ENCODE measurements at regions not wholly inside any gene's neighbourhood (a gene's known extent, or its start where the extent isn't known, plus 50 kb on each side); places are given as distances from the start of the nearest gene placed in this dataset.
"Not testable (repeated sequence)": the region's sequence is repeated elsewhere in the genome, so short reads cannot be mapped to it uniquely, and the experiment has no call there.

DNA sequence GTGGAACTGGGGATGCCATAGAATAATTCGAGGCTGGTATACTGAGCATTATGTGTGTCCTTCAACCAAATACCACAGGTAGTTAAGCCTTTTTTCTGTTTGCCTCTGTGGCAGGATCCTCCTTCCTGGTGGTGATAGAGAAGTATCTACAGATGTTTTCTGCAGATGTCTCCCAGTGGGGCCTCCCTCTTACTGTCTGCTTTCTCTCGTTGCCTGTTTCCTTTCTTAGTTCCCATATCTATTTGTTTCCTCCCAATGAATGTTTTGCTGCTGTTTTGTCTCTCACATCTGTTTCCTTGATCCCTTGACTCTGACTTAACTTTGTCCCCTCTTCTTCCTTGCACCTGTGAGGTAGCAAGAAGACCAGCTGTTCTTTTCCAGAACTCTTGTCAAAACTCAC lies 130.9 kb upstream of the NUDT12 start:
- Histone ChIP-seq H3K4me2 (ENCODE audit: low read length) (no peak overlapping the region), H2AFZ (ENCODE audit: low read depth, low read length) (no peak overlapping the region), H3K27ac (ENCODE audit: low read length) (no peak overlapping the region), H3K4me3 (ENCODE audit: low read length) (no peak overlapping the region), H3K79me2 (ENCODE audit: low read length) (no peaks in the 10 kb centered on the region), H3K4me1 (ENCODE audit: low read length) (no peaks in the 10 kb centered on the region), H3K9me3 (ENCODE audit: insufficient read depth, low read length) (no peaks in the 10 kb centered on the region), H3K27me3 (ENCODE audit: low read depth, low read length) (no peaks in the 10 kb centered on the region), H4K20me1 (ENCODE audit: insufficient read depth, low read length) (no peaks in the 10 kb centered on the region), H3K9ac (ENCODE audit: low read length) (no peak overlapping the region), H3K36me3 (replicated peaks; ENCODE audit: low read depth, low read length) (no peaks in the 10 kb centered on the region)
- TF ChIP-seq, protein P1, sequence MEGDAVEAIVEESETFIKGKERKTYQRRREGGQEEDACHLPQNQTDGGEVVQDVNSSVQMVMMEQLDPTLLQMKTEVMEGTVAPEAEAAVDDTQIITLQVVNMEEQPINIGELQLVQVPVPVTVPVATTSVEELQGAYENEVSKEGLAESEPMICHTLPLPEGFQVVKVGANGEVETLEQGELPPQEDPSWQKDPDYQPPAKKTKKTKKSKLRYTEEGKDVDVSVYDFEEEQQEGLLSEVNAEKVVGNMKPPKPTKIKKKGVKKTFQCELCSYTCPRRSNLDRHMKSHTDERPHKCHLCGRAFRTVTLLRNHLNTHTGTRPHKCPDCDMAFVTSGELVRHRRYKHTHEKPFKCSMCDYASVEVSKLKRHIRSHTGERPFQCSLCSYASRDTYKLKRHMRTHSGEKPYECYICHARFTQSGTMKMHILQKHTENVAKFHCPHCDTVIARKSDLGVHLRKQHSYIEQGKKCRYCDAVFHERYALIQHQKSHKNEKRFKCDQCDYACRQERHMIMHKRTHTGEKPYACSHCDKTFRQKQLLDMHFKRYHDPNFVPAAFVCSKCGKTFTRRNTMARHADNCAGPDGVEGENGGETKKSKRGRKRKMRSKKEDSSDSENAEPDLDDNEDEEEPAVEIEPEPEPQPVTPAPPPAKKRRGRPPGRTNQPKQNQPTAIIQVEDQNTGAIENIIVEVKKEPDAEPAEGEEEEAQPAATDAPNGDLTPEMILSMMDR (IDR thresholded peaks at IDR 0.05; ENCODE audit: low read depth, low read length) = no peak
- TF ChIP-seq EZH2phosphoT487 (IDR thresholded peaks at IDR 0.05; ENCODE audit: low read depth) = no peak

DNA sequence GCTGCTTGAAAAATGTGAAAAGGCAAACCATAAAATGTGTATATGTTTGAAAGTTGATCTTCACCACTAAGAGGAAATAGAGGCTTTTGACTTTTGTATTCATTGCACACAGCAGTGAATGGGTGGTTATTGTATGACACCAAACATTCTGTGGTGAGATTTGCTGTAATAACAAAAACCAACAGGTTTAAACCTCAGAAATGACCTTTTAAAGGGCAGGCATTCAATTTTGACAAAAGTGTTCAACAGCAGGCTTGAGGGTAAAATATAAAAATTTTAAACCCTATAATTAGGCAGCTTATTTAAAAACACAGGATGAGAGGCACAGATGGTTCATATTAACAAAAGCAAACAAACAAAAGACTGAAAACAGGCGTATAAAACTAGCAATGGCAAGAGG lies 128.1 kb upstream of the NUDT12 start:
- Histone ChIP-seq H3K4me3 (ENCODE audit: low read length) (no peak overlapping the region), H3K4me2 (ENCODE audit: low read length) (no peak overlapping the region), H3K27ac (ENCODE audit: low read length) (no peak overlapping the region), H3K36me3 (replicated peaks; ENCODE audit: low read depth, low read length) (no peaks in the 10 kb centered on the region), H3K4me1 (ENCODE audit: low read length) (no peaks in the 10 kb centered on the region), H3K9me3 (ENCODE audit: insufficient read depth, low read length) (no peaks in the 10 kb centered on the region), H3K79me2 (ENCODE audit: low read length) (no peaks in the 10 kb centered on the region), H2AFZ (ENCODE audit: low read depth, low read length) (no peak overlapping the region), H4K20me1 (ENCODE audit: insufficient read depth, low read length) (no peaks in the 10 kb centered on the region), H3K27me3 (ENCODE audit: low read depth, low read length) (no peaks in the 10 kb centered on the region), H3K9ac (ENCODE audit: low read length) (no peak overlapping the region)
- TF ChIP-seq, protein P1 (IDR thresholded peaks at IDR 0.05; ENCODE audit: low read depth, low read length) = no peak
- TF ChIP-seq EZH2phosphoT487 (IDR thresholded peaks at IDR 0.05; ENCODE audit: low read depth) = no peak

DNA sequence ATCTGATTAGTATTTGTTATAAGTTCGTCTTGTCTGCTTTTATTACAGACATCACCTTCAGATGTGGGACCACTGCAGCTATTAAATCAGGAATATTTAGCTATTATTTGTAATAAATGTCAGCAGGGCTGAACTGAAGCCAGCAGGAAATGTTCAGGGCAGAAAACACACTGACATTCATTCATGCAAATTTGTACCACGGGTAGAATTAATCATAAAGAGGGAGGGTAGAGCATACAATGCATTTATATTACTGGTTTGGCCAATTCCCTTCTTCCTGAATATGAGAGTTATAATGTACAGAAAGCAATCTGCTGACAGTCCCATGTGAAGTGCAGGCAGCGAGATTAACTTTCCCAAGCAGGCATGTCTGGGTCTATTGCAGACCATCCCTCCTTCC lies 117.3 kb upstream of the NUDT12 start:
- Histone ChIP-seq H3K79me2 (ENCODE audit: low read length) (no peaks in the 10 kb centered on the region), H3K27me3 (ENCODE audit: low read depth, low read length) (no peaks in the 10 kb centered on the region), H3K4me1 (ENCODE audit: low read length) (no peaks in the 10 kb centered on the region), H4K20me1 (ENCODE audit: insufficient read depth, low read length) (no peaks in the 10 kb centered on the region), H3K4me3 (ENCODE audit: low read length) (no peak overlapping the region), H3K27ac (ENCODE audit: low read length) (no peak overlapping the region), H3K9ac (ENCODE audit: low read length) (no peak overlapping the region), H3K36me3 (replicated peaks; ENCODE audit: low read depth, low read length) (no peaks in the 10 kb centered on the region), H3K4me2 (ENCODE audit: low read length) (no peak overlapping the region), H3K9me3 (ENCODE audit: insufficient read depth, low read length) (no peaks in the 10 kb centered on the region), H2AFZ (ENCODE audit: low read depth, low read length) (no peak overlapping the region)
- no peak for TF ChIP-seq EZH2phosphoT487 (IDR thresholded peaks at IDR 0.05; ENCODE audit: low read depth)
- TF ChIP-seq, protein P1 (IDR thresholded peaks at IDR 0.05; ENCODE audit: low read depth, low read length) = no peak

DNA sequence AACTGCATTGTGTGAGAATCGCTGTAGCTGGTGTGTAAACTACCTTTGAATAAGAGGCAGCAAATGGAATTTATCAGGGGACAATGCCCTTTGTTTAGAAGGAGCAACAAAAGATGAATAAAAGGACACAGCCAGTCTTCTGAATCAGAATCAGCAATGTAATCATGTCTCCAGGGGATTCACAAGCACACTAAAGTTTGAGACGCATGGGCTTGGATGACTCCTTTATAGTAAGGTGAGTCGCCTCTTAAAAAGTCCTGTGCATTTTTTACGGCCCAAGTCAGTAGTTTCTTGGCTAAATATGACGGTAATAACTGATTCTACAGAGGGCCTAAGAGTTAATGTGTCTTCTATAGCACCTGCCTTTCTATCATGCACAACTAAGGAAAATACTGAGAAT lies 113.6 kb upstream of the NUDT12 start:
- H3K4me2 ChIP-seq (ENCODE audit: low read length); H3K27ac ChIP-seq (ENCODE audit: low read length); H4K20me1 ChIP-seq (ENCODE audit: insufficient read depth, low read length): not testable (repeated sequence)

DNA sequence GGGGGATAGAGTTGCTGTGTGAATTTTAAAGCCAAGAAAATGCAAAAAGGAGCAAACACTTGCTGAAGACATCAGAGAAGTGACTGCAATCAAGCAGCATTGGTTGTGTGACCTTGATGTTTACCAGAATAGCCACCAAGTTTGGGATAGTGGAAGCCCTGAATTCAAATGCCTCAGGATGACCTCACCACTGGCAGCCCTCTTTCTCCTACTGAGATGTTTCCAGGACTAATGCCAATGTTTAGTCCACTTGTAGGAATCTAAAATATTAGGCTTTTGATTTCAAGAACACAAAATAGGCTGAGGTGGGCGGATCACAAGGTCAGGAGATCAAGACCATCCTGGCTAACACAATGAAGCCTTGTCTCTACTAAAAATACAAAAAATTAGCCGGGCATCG lies 112.2 kb upstream of the NUDT12 start:
- H2AFZ ChIP-seq (ENCODE audit: low read depth, low read length) = no peak overlapping the region
- H3K4me2 ChIP-seq (ENCODE audit: low read length) = no peak overlapping the region
- H3K36me3 ChIP-seq (replicated peaks; ENCODE audit: low read depth, low read length) = no peaks in the 10 kb centered on the region
- H3K4me3 ChIP-seq (ENCODE audit: low read length) = no peak overlapping the region
- TF ChIP-seq EZH2phosphoT487 (IDR thresholded peaks at IDR 0.05; ENCODE audit: low read depth) = no peak
- TF ChIP-seq, protein P1 (IDR thresholded peaks at IDR 0.05; ENCODE audit: low read depth, low read length) = no peak
- H3K27ac ChIP-seq (ENCODE audit: low read length) = no peak overlapping the region
- H3K27me3 ChIP-seq (ENCODE audit: low read depth, low read length) = no peaks in the 10 kb centered on the region
- no peak overlapping the region for H3K9ac ChIP-seq (ENCODE audit: low read length)
- no peaks in the 10 kb centered on the region for H3K79me2 ChIP-seq (ENCODE audit: low read length)
- no peaks in the 10 kb centered on the region for H3K9me3 ChIP-seq (ENCODE audit: insufficient read depth, low read length)
- no peaks in the 10 kb centered on the region for H4K20me1 ChIP-seq (ENCODE audit: insufficient read depth, low read length)
- H3K4me1 ChIP-seq (ENCODE audit: low read length) = no peaks in the 10 kb centered on the region

More for the DNA sequence above, 113.6 kb upstream of the NUDT12 start:
- not testable (repeated sequence) for H3K79me2 ChIP-seq (ENCODE audit: low read length); H3K4me3 ChIP-seq (ENCODE audit: low read length); H3K27me3 ChIP-seq (ENCODE audit: low read depth, low read length); H3K36me3 ChIP-seq (replicated peaks; ENCODE audit: low read depth, low read length); H2AFZ ChIP-seq (ENCODE audit: low read depth, low read length); H3K4me1 ChIP-seq (ENCODE audit: low read length); H3K9me3 ChIP-seq (ENCODE audit: insufficient read depth, low read length); H3K9ac ChIP-seq (ENCODE audit: low read length)
